CD4-positive, alpha-beta T cell treated with Interleukin-15 for 1 hour (primary cell): ENCODE measurements at regions not wholly inside any gene's neighbourhood (a gene's known extent, or its start where the extent isn't known, plus 50 kb on each side); places are given as distances from the start of the nearest gene placed in this dataset.
"Not testable (repeated sequence)": the region's sequence is repeated elsewhere in the genome, so short reads cannot be mapped to it uniquely, and the experiment has no call there.

ENCODE experiments used
- DNase-seq: peaks from one replicate; pipeline ENCODE4 v3.0.0-alpha.2; 2020

DNA sequence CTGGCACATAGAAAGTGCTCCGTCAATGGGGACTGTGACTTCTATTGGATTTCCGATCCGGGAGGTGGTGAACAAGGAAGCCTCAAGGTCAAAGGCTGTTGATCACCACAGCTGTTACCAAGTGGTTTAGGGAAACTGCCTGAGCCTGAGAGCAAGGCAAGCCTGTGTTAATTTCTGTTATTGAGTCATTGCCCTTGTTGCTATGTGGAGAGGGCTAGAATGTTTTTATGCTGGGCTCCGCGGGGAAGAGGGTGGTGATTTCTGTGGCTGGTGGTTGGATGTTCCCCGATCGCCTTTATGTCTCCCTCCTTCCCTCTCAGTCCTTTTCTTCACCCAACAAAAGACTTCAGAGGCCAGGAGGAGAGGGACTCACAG lies 108.5 kb upstream of the ALX4 start:
- no peak for DNase-seq

DNA sequence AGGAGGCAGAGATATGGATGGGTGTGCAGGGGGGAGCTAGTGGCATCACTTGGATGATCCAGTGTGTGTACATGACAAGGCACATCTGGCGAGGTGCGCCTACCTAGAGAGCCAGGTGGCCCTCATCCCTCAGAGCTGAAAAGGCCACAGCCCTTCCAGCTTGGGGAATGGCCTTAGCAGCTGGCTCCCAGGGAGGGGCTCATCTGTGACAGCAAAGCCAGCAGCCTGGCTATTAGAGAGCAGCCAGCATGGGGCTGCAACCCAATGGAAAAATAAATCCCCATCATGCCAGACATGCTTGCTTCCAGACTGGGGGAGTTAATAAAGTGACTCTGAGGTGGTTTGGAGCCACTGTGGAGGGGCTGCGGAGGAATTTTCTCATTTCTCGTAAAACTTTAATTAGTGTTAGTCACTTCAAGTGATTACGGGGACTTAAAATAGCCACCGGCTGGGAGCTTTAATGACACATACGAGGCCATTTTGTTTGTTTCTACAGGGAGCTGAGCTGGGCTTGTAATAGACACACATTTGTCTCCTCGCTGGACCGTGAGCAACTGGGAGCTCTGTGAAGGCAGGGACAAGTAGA lies 111.2 kb upstream of the ALX4 start:
- DNase-seq = no peak

DNA sequence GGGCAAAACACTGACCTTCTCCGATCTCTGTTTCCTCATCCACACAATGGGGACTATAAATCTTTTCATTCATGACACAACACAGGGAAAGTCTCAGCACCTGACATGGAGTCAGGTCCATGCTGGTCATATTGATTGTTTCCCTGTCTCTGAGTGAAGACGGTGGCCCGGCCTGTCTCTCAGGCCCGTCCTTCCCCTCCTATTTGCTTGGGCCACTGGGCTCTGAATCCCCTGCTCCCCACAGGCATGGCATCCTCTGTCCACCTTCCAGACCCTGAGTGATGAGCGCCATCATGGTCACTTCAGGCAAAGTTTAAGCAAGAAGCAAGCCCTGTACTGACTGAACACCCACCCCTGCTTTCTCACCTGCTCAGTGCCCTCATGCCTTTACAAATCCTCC lies 113.3 kb upstream of the ALX4 start:
- DNase-seq = no peak

DNA sequence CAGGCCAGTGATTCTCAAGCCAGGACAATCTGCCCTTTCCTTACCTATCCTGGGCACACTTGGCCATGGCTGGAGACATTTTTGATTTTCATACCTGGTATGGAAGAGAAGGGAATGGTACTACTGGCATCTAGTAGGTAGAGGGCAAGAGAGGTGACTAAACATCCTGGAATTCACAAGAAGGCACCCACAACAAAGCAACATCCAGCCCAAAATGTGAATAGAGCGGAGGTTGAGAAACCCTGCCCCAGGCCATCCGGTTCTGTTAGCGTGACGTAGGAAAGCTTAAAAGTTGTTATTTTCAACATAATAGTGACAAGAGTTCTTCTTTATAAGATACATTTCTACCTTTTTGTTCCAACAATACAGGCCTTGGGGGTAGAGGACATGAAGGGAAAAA lies 114.9 kb upstream of the ALX4 start:
- DNase-seq = no peak

DNA sequence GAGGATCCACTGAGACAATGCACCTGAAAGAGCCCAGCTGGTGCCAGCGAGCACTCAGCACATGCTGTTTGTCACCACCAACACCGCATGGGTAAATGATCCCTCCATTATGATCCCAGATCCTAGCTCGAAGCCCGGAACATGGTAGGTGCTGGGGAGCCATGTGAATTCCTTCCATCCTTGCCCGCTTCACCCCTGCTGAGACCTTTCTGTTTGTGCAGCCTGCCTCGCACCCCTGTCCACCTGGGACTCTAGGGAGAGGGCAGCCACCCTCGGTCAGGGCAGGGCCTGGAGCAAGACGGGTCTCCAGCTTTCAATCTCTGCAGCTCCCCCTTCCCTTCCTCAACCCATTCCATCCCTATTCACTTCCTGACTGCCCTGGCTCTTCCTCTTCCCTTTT lies 116.2 kb upstream of the ALX4 start:
- no peak for DNase-seq

DNA sequence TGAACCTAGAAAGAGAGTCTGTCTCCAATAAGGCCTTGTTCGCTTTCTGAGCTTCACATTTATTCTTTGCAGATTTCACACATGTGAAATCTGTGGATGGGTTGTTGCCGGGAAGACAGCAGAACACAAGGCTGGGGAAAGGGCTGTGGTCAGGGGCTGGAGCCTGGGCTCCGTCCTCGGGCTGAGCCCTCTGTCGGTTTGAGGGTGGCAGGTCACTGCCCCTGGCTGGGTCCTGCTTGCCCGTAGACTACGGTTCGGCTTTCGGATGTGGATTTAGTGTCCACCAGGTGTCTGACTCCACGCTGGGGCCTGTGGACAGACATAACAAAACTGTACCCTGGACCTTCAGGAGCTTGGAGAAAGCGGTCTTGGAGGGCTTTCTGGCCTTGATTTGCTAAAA lies 117.0 kb upstream of the ALX4 start:
- no peak for DNase-seq

DNA sequence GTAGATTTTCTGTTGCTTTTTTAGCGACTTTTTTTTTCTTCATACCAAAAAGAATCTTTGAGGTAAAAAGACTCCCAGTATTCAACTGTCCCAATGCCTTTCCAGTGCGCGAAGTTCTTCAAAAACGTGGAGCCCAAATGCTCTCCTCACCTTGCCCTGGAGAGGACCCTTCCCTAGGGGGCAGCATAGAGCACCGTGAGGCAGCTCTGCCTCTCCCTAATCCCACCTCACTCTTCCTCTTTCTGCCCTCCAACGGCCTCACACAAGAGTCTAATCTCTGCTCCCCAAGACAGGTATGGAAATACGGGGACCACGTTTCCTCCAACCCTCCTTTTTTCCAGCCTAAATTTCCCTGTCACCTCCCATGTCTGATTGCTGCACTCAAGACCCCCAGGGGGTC lies 117.5 kb upstream of the ALX4 start:
- DNase-seq = no peak

DNA sequence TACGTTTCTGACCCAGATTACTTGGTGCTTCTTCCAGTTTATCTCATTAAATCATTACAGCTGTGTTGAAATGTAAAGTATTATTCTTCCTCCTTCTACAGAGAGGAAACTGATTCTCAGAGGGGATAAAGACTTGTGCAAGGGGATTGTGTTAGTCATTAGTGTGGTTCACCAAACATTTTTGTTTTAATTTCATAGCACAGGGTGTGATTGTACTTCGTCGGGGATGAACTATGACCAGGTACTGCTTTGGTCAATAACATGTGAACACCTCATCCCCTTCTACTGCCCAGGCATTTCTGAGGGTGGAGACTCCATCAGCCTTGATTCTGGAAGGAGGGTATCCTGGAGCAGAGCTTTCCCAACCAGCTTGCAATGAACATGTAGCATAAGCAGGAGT lies 120.2 kb upstream of the ALX4 start:
- DNase-seq = no peak

DNA sequence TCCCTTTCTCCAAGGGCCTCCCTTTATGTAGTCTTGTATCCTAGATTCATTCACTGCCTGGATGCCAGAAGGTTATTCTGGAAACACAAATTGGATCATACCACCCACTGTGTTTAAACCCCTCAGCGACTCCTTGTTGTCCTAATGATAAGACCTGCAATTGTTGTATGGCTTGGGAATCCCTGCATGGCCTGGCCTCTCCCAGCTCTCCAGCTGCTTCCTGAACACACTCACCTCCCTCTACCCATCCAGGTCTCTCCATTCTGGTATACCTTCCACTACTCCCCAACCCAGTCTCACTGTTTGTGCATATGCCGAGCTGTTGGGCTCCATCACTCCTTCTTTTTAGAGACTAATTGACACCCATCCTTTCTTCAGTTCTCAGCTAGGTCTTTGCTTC lies 124.3 kb upstream of the ALX4 start:
- DNase-seq = no peak

DNA sequence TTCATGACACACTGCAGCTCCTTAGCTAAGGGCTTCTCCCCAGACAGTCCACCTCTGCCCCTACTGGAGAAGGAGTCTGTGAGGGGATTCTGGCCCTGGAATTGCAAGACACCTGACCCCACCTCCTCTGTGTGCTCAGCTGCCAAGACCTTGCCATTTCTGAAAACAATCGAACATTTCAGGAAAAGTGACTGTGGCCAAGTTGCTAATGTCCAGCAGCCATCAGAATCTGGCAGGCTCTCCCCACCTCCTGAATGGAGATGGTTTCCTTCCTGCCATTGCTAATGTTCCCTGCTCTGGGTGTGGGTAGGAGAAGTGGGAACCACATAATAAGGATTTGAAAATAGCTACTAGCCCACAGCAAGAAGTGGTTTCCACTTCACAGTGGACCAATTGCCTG lies 127.2 kb upstream of the ALX4 start:
- no peak for DNase-seq

DNA sequence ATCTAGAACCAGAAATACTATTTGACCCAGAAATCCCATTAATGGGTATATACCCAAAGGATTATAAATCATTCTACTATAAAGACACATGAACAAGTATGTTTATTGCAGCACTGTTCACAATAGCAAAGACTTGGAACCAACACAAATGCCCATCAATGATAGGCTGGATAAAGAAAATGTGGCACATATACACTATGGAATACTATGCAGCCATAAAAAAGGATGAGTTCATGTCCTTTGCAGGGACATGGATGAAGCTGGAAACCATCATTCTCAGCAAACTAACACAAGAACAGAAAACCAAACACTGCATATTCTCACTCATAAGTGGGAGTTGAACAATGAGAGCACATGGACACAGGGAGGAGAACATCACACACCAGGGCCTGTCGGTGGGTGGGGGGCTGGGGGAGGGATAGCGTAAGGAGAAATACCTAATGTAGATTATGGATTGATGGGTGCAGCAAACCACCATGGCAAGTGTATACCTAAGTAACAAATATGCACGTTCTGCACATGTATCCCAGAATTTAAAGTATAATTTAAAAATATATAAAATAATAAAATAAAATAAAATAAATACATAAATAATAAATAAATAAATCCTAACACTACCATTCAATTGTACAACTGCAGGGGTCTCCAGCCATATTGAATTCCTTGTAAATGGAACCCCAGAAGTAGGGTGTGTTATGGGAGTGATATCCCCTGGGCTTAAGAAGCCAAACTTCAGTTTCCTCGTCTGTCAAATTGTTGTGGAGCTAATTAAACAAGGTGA lies 122.4 kb upstream of the CD82 start:
- not testable (repeated sequence) for DNase-seq

DNA sequence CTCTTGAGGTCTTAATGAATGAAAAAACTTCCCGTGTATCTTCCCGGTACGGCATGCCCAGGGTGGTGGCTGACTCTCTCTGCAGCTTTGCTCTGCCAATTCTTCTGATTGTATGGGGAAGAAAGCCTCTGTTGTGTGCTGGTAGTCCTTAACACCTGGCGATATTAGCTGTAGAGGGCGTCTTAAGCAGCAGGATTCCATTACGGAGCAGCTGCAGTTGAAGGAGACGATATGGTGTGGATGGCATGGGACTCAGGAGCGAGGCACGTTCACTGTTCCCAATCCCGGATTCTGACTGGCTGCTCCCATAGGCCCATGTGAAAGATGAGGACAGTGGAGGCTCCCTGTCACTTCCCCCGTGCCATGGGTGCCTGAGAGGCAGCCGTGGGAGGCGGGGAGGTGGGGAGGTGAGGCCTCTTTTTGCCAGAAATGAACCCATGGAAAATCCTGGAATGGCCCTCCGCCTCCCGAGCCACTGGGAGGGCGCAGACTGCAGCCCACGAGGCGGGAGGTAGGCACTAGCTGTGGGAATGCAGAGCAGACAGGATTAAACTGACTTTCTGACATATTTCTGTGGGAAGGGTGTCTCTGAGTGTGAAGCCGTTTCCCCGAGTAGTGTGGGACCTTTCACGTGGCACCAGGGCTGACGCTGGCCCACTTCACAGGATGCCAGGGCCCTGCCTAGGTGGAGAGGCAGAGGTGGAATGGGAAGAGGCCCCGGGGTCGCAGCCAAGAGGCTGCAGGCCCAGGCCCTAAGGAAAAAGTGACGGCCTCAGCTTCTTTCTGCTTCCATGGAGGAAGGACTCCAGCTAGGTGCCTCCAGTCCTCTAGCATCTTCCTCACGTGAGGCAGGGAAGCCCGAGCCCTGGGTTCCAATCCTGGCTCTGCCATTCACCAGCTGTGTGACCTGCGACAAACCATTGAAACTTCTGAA lies 121.4 kb upstream of the CD82 start:
- DNase-seq = no peak

DNA sequence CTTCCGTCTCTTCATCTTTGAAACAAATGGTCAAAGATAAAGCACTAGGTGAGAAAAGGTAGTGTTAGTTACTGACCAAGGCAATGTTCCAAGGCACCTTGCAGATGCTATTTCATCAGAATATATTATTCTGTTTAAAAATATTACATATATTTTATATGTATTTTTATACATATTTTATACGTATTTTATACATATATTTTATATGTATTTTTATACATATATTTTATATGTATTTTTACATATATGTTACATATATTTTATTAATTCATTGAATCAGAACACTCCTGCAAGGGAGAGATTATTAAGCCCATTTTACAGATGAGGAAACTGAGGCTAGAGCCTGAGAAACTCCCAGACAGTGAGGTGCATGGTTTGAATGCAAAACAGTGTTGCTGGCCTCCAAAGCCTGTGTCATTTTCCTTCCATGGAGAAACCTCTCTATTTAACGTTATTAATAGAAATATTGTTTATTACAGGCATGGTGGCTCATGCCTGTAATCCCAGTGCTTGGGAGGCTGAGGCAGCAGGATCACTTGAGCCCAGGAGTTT lies 120.6 kb upstream of the CD82 start:
- DNase-seq = no peak

DNA sequence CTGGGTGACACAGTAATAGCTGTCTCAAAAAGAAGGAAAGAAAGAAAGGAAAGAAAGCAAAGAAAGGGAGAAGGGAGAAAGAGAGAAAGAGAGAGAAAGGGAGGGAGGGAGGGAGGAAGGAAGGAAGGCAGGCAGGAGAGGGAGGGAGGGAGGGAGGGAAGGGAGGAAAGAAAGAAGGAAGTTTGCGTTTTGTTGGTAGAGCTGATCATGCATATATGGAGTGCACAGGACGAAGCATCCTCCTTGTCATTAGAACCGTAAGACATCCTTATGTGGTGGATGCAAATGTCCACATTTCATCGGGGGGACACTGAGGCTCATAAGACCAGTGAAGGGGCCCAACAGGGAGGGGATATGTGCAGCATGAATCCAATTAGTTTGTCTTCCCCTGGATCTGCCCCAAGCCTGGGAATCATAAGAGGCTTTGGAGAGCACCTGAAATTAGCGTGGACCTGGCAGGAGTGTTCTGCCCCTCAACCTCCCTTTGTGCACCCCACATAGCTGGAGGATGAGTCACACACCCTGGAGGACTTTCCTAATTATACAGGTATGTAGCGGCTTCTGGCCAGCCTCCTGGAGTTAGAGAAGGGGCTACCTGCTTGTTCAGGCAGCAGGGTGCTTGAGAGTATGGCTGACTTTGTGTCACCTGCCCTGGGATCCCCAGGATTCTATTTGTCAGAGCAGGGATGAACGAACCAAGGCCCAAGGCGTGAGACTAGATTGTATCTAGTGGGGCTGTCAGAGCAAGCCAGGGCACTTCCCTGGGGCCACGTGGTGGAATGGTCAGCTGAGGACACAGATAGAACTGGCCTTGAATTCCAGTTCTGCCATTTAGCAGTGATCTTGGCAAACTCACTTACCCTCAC lies 119.7 kb upstream of the CD82 start:
- DNase-seq = no peak

DNA sequence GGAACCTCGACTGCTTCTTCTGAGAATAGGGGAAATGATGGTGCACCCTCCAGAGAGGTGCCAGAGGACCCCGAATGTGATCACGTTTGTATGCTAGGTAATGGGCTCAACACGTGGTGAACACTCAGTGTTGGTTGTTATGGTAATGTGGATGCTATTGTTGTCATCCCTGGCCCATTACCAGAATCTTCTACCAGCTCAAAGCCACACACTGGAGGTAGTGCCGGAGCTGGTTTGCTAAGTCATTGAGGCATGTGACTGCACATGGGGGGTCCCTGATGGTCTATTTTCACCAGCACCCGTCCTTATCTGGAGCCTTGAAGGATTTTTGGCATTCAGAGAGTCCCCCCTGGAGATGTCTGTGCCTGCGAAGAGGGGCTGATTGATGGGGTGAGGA lies 119.1 kb upstream of the CD82 start:
- DNase-seq = no peak

DNA sequence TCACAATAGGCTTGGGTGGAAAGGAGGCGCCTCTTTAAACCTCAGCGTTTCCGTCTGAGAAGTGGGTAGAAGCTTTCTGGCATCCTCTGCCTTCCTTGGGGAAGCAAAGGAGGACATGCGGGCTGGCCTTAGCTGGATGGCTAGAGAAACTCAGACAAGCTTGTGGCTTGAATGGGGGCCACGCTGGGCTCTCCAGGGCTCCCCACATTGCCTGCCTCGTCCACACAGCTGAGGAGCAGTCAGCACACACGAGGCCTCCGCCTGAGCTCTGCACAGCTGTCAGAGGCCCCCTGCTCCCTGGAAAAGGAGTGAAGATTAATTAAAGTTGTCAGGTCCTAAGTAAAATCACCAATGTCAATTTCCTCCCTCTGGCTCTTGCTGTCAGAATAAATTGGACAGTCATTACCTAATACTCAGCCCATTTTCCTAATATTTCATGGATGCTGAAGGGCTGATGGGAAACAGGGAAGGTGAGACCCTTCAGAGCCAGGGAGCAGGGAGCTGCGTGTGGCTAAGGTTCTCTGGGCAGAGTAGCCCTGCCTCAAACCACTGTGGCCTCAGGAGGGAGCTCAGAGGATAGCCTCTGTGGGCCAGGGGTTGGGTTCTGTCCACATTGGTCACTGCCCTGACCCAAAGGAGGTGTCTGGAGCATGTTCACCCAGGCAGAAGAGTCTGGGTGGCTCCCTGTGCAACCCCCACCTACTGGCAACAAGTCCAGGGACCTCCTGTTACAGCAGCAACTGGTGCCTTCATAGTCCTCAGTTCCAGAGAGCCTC lies 118.3 kb upstream of the CD82 start:
- DNase-seq = no peak

DNA sequence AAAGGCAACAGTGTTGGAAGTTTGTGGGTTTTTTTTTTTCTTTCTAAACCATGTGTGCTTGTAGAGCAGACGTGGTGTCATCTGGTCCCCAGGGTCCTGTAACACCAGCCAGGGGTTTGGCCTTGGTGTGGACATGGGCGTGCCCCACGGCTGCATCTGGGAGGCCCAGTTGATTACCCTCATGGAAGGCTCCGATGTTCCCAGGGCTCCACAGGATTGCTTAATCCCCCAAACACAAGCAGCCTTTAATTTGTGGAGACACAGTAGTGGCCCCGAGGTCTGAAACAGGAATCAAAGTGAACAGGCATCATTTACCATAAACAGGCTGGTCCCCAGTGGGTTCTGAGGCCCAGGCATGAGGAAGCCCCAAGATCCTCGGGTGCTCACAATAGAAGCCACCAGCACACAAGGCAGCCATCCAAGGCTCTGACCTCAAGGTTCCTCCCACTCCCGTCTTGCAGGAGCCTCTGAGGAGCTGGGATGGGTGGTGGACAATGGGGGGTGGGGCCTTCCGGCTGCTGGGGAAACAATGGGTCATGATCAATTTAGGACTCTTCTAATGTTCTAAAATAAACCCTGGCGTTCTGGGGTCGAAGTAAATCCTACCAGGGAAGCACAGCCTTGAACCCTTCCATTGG lies 115.0 kb upstream of the CD82 start:
- no peak for DNase-seq

DNA sequence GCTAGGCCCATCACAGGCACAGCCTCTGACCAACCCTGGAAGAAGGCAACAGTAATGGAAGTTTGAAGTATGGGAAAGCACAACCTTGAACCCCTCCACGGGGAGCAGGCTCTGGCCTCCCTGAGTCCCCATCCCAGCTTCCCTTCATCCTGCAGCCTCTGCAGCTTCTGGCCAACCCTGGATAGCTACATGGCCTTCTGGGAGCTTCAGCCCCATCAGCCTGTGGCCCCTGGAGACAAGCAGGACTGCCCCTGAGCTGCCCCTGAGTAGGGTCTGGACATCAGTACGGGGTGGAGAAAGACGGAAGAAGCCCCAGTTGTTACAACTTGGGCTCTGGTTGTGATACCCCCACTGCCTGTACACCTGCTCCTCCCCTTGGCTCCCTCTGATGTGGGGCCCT lies 113.8 kb upstream of the CD82 start:
- DNase-seq = no peak

DNA sequence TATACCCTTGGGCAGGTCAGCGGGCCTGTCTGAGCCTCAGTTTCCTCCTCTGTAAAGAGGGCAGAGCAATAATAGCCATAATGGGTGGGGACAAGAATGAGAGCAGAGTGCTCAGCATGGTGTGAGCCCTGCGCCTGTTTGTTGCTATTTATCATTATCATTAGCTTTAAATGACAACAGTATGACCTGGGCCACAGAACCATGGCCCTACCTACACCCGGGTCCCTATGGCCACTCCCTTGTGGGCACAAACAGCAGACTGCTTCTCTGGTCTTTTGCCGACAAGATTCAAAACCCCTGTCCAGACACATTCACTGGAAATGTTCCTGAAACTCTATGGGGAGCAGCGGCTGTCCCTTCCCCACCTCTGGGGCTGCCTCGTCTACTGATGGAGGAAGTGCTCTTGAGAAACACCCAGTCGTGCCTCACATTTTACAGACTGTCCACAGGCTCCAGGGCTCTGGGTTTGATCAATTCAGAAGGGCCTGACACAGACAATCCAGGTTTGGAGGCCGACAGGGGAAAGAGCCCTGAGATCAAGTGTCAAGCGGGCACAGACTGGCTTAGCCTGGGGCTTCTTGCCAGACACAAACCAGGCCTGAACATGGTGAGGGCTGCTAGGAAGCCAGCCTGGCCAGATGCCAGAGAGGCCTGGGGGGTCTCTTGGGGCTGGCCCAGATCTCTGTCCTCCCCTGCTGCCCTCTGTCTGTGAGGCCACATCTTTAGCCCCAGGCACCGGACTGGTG lies 112.5 kb upstream of the CD82 start:
- no peak for DNase-seq

DNA sequence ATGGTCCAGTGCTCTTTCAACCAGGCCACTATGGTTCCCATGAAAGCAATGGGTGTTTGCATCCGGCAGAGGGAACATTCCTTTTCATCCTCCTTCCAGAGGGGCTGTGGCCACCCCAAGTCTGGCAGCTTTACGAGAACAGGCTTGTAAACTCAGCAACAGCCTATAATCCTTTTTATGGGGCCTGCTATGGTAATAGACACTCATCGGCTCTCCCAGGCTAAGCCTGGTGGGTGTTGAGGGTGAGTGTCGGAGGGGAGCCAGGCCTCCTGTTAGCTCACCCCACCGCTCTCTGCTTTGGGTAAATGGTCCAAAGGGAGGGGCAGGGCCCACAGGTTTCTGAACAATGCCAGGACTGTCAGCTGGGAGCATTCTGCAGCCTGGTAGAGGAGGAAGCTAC lies 111.6 kb upstream of the CD82 start:
- DNase-seq = no peak

DNA sequence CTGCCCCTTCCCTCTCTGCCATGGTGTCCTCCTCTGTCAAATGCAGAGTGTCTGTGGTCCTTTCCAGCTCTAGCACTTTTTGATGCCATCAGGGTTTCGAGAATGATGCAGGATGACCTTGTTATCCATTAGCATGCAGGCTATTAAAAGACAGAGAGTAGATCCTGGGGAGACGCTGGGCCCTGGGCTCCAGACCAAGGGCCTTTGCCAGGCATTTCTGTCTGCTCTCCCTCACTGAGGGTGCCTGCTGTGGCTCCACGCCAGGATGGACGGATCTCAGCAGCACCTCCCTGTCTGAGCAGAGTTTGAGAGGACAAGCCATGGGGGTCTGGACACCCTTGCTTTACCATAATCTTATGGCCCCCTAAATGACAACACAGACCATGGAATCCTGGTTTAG lies 110.8 kb upstream of the CD82 start:
- no peak for DNase-seq
